Vagina (tissue), 2 donors: ENCODE measurements at regions not wholly inside any gene's neighbourhood (a gene's known extent, or its start where the extent isn't known, plus 50 kb on each side); places are given as distances from the start of the nearest gene placed in this dataset.
A peak's percentile ranks its signal among the peaks of the same experiment; 100 is the strongest.

ENCODE experiments used
- DNase-seq, 2 donors: peaks; one replicate each; pipeline ENCODE4 v3.0.0-alpha.2; 2017; ENCODE audit errors: extremely low spot score in 2 of 2
- H3K27ac ChIP-seq: fragments of 200-600 bp; sonication (generic); one replicate; pipeline ENCODE4 v1.5.1; 2019
- H3K27me3 ChIP-seq: fragments of 200-600 bp; sonication (generic); one replicate; pipeline ENCODE4 v1.5.1; 2019
- H3K36me3 ChIP-seq, 2 donors: fragments of 200-600 bp; sonication (generic); one replicate each; pipeline ENCODE4 v1.5.1; 2017 to 2019
- H3K4me1 ChIP-seq: fragments of 200-600 bp; sonication (generic); one replicate; pipeline ENCODE4 v1.5.1; 2019
- H3K4me3 ChIP-seq, 2 donors: fragments of 200-600 bp; sonication (generic); 1 replicate in 1 of 2; 2 replicates in 1 of 2; pipeline ENCODE4 v1.5.1; 2016 to 2019
- H3K9me3 ChIP-seq: fragments of 200-600 bp; sonication (generic); one replicate; pipeline ENCODE4 v1.5.1; 2019
- CTCF ChIP-seq, 3 experiments: fragments of 450-650 bp in 2 of 3; fragments of 200-600 bp in 1 of 3; sonication (generic) in 1 of 3; IDR thresholded peaks; one replicate each; pipeline ENCODE4 v1.5.1; 2017 to 2019; ENCODE audit warnings: antibody characterized with exemption in 3 of 3, mild to moderate bottlenecking in 2 of 3, moderate library complexity in 2 of 3
- POLR2A ChIP-seq, 2 donors: fragments of 450-650 bp; IDR thresholded peaks; one replicate each; pipeline ENCODE4 v1.6.1; 2017; ENCODE audit warnings: antibody characterized with exemption in 2 of 2, mild to moderate bottlenecking in 2 of 2, moderate library complexity in 2 of 2
- POLR2AphosphoS5 ChIP-seq, 2 donors: sonication (generic); formaldehyde crosslinking; IDR thresholded peaks; one replicate each; pipeline ENCODE4 v1.9.0; 2017; ENCODE audit warnings: antibody characterized with exemption in 2 of 2, mild to moderate bottlenecking in 2 of 2, low read depth in 1 of 2; ENCODE audit not compliant: insufficient read depth in 1 of 2
- intact Hi-C: fragments of 100-400 bp; cut with DNase I; formaldehyde crosslinking; loops from one replicate; pipeline ENCODE4 v1.15.1; 2023

- H3K4me3 ChIP-seq, result no peak overlapping the region
- DNase-seq, result peak in 1 of 2 donors; percentile 6
- TF ChIP-seq POLR2AphosphoS5 (IDR thresholded peaks at IDR 0.05; ENCODE audit: insufficient read depth in 1 of 2, low read depth in 1 of 2) (no peak), CTCF (IDR thresholded peaks at IDR 0.05) (no peak), POLR2A (IDR thresholded peaks at IDR 0.05) (no peak)
- H3K27me3 ChIP-seq, result no peaks in the 10 kb centered on the region
- no peaks in the 10 kb centered on the region for H3K36me3 ChIP-seq
- intact Hi-C loops, result no loop called here
- no peaks in the 10 kb centered on the region for H3K4me1 ChIP-seq
- no peaks in the 10 kb centered on the region for H3K9me3 ChIP-seq
- no peak overlapping the region for H3K27ac ChIP-seq
Measured at GRCh38 chr2:133974353-133974752, 279.5 kb upstream of the MGAT5 start.

GRCh38 chr2:133975135-133975534, 278.7 kb upstream of the MGAT5 start:
- no peaks in the 10 kb centered on the region for H3K36me3 ChIP-seq
- H3K4me1 ChIP-seq, result no peaks in the 10 kb centered on the region
- no peak overlapping the region for H3K4me3 ChIP-seq
- TF ChIP-seq POLR2A (IDR thresholded peaks at IDR 0.05), result no peak
- TF ChIP-seq POLR2AphosphoS5 (IDR thresholded peaks at IDR 0.05; ENCODE audit: insufficient read depth in 1 of 2, low read depth in 1 of 2), result no peak
- TF ChIP-seq CTCF (IDR thresholded peaks at IDR 0.05), result no peak
- DNase-seq, result peak in 1 of 2 donors; percentile 52
- no peaks in the 10 kb centered on the region for H3K9me3 ChIP-seq
- intact Hi-C loops, result no loop called here
- no peak overlapping the region for H3K27ac ChIP-seq
- H3K27me3 ChIP-seq, result no peaks in the 10 kb centered on the region

GRCh38 chr2:133975676-133976428, 278.0 kb upstream of the MGAT5 start:
- Histone ChIP-seq H3K36me3 (no peaks in the 10 kb centered on the region), H3K4me1 (no peaks in the 10 kb centered on the region), H3K9me3 (no peaks in the 10 kb centered on the region), H3K27ac (no peak overlapping the region), H3K4me3 (no peak overlapping the region), H3K27me3 (no peaks in the 10 kb centered on the region)
- no peak for TF ChIP-seq CTCF (IDR thresholded peaks at IDR 0.05)
- TF ChIP-seq POLR2AphosphoS5 (IDR thresholded peaks at IDR 0.05; ENCODE audit: insufficient read depth in 1 of 2, low read depth in 1 of 2), result no peak
- intact Hi-C loops, result no loop called here
- DNase-seq, result peak in 1 of 2 donors; percentile 79

GRCh38 chr2:133976659-133977058, 277.2 kb upstream of the MGAT5 start:
- intact Hi-C loops, result no loop called here
- no peak for DNase-seq
- Histone ChIP-seq H3K36me3 (no peaks in the 10 kb centered on the region), H3K4me1 (no peaks in the 10 kb centered on the region), H3K4me3 (no peak overlapping the region), H3K27ac (no peak overlapping the region), H3K9me3 (no peaks in the 10 kb centered on the region), H3K27me3 (no peaks in the 10 kb centered on the region)
- no peak for TF ChIP-seq CTCF (IDR thresholded peaks at IDR 0.05)
- TF ChIP-seq POLR2A (IDR thresholded peaks at IDR 0.05), result no peak
- TF ChIP-seq POLR2AphosphoS5 (IDR thresholded peaks at IDR 0.05; ENCODE audit: insufficient read depth in 1 of 2, low read depth in 1 of 2), result no peak

GRCh38 chr2:133977405-133977804, 276.5 kb upstream of the MGAT5 start:
- intact Hi-C loops, result no loop called here
- Histone ChIP-seq H3K36me3 (no peaks in the 10 kb centered on the region), H3K27me3 (no peaks in the 10 kb centered on the region), H3K27ac (no peak overlapping the region), H3K4me3 (no peak overlapping the region), H3K9me3 (no peaks in the 10 kb centered on the region), H3K4me1 (no peaks in the 10 kb centered on the region)
- TF ChIP-seq POLR2A (IDR thresholded peaks at IDR 0.05) (no peak), CTCF (IDR thresholded peaks at IDR 0.05) (no peak), POLR2AphosphoS5 (IDR thresholded peaks at IDR 0.05; ENCODE audit: insufficient read depth in 1 of 2, low read depth in 1 of 2) (no peak)
- no peak for DNase-seq
